Activated CD4-positive, CD25-positive, alpha-beta regulatory T cell treated with anti-CD3 and anti-CD28 coated beads, Interleukin-2, amount 50 U/mL, for 16 hours (primary cell): ENCODE measurements at regions not wholly inside any gene's neighbourhood (a gene's known extent, or its start where the extent isn't known, plus 50 kb on each side); places are given as distances from the start of the nearest gene placed in this dataset.
"Not testable (repeated sequence)": the region's sequence is repeated elsewhere in the genome, so short reads cannot be mapped to it uniquely, and the experiment has no call there.

Experiments
- DNase-seq: peaks from one replicate; pipeline ENCODE4 v3.0.0-alpha.2; 2020; ENCODE audit warnings: low read depth, low spot score

DNA sequence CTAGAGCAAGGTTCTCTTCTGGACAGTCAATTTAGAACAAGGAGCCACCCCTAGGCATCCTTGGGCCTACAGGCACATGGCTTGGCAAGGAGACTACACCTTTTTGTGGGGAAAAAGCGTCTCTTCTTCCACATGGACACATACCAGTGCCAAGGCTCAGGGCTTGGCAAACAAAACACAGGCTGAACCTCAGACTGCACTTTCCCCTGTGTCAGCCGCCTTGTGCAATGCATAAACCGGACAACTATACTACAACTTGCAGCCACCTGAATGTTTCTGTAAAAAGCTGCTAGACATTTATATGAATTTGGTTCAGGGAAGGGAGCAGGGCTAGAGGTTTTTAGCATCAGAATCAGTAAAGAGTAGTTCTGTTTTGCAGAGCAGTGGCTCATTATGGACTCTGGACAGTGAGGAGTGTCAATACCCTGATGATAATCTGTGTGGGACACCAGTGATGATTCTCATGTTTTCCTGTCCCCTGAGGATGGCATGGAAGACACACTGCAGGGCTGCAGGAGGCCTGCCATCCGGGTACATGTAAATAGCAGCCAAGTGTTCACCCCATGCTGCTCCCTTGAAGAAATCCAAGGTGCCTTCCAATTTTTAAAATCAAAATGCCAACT is 118.9 kb downstream of the GATA3 start:
- DNase-seq: no peak

DNA sequence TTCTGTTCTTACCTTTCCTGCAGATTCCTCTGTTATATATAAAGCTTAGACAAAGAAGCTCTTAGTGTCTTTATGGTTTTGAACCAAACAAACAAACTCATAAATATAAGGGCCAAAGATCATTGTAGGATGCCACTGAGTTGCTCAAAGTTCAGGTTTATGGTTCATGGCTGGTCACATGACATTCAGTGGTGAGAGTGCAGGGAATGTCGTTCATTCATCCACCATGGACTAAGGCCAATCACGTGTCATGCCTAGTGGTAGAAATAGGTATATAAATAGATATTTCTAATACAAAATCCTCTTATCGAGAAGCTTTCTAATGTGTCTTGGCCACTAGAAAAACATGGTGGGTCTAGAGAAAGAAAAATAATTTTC is 119.4 kb downstream of the GATA3 start:
- no peak for DNase-seq

DNA sequence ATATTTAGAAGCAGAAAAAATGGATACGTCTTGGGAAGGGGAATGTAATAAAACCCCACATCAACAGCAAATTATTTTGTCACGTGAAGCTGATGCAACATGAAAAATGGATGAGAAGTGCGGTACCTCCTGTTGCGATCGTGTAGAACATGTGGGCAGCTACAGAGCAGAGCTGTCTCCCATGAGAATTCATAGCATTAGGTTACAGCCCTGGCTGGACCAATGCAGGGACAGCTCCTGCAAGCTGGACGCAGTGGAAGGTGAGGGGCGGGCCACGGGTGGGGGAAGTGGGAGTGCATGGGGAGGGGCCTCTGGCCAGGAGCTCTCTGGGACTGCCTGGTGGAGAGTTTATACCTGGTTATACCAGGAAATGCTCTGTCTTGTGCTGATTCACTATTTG is 120.3 kb downstream of the GATA3 start:
- no peak for DNase-seq

DNA sequence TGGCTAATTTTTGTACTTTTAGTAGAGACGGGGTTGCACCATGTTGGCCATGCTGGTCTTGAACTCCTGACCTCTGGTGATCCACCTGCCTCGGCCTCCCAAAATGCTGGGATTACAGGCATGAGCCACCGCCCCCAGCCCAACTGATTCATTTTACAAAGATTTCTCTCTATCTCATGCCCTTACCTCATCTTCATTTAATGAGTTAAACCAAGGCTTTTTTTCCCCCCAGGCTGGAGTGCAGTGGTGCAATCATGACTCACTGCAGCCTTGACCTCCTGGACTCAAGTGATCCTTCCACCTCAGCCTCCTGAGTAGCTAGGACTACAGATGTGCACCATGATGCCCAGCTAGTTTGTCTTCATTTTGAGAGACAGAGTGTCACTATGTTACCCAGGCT is 123.0 kb downstream of the GATA3 start:
- not testable (repeated sequence) for DNase-seq

DNA sequence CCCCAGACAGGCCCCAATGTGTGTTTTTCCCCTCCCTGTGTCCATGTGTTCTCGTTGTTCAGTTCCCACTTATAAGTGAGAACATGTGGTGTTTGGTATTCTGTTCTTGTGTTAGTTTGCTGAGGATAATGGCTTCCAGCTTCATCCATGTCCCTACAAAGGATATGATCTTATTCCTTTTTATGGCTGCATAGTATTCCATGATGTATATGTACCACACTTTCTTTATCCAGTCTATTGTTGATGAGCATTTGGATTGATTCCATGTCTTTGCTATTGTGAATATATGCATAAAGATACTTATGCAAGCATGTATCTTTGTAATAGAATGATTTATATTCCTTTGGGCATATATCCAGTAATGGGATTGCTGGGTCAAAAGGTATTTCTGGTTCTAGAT is 125.3 kb downstream of the GATA3 start:
- not testable (repeated sequence) for DNase-seq

DNA sequence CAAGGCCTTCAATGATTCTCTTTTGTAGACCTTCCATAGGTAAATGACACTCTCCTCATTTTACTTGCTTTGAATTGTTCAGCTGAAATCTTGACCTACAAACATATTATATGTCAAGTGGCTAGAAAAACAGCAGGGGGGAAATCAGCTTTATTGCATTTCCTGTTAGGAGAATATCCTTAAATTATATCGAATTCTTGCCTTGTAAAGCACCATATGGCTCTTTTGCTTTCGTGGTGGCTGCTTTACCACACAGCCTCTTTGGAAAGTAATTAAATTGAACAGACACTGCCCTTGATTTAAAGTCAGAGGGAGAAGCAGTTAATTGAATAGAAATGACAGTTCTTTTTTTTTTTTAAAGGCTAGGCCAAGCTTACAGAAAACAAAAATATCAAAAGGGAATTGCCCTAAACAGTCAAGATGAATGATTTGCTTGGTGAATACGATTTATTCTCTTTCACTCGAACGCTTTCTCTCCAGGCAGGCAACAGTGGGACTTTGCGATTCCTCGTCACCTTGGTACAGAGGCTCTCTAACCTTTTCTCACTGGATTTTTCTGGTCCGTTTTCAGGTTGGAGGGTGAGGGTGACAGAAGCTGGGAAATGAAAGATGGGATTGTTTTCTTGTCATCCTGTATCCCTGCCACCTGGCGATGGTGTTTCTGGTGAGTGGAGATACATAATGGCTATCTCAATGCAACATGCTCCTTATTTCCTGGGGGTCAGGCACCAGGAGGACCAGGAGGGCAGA is 126.0 kb downstream of the GATA3 start:
- DNase-seq: no peak

DNA sequence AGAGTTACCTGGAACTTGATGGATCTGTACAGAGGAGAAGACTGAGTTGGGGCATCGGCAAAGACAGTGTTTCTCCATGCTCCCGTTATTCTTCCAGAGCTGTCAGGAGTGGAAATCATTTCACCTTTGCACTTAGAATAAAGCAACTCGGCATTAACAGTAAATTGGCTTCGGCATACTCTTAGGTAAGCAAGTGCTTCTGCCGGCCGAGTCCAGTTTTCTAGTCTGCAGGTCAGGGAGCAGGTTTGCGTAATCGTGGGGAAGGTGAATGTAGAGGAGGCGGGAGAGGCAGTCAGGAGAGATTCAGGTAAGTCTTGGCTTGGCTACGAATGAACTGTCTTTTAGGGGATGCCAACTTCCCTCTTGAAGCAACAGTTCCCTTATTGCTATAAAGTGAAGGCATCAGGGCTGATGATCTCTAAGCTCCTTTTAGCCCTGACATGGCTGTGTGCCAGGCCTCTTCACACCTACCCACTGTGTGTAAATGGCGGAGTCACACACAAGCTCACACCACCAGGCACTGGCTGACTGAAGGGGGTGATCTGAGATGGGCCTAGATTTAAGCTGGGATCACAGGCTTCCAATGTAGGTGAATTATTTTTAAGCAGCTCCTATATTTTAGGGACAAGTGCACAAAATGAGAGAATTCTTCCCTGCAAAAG is 127.1 kb downstream of the GATA3 start:
- DNase-seq: no peak

DNA sequence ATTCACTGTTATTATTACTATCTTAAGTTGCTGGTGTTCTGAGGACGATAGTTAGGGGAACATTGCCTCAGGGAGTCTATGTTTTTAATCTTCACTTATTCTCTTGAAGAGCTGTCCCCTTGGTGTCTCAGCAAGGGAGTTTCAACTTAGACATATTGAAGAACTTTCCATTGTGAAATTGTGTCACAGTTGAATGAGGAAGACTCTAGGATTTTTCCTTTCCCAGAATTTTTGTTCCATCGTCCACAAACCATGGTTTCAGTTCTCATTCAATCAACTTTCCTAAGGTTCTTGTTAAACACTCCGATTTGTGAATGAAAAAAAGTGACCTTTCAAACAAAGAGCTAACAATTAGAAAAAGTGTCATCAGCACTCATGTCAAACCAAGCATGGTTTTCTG is 128.3 kb downstream of the GATA3 start:
- no peak for DNase-seq

DNA sequence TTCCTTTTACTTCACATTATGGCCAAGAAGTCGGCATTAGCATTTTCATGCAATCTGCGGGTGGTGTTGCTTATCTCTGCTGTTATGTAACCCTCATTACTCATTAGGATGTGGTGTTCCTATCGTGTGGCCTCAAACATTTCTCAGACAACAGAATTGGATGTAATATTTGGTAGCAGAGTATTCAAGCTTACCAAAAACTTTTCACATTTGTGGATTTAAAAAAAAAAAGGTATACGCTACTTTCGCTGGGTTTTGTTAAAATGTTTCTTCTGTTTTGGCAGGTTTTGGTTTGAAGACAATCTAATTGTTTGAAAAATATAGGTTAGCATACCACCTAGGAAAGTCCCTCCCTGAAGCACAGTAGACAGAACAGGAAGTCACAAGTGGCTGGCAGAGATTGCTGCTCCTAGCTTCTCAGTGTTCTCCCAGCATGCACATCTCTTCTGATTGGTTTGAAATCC is 128.8 kb downstream of the GATA3 start:
- DNase-seq: peak; percentile 16

GRCh38 chr10:8187171-8187666 is 132.7 kb downstream of the GATA3 start:
- no peak for DNase-seq

- no peak for DNase-seq
Measured at GRCh38 chr10:8189458-8189857, 135.0 kb downstream of the GATA3 start.

DNA sequence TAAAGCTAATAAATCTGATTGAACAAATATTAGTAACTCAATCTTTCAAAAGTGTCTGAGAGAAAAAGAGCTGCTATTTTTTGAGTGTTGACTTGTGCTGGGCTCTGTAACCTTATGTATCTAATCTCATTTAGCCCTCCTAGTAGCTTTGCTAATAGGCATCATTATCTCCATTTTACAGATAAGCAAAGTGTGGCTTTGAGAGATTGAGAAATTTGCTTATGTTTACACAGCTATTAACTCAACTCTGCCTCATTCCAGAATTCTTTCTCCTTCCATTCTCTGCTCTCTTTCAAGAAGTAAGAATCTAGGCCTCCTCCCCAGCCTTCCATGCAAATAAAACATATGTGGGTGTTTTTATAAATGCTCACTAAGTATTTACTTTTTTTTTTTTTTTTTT is 137.8 kb downstream of the GATA3 start:
- DNase-seq: no peak

- DNase-seq: no peak
Measured at GRCh38 chr10:8193546-8193945, 139.1 kb downstream of the GATA3 start.

GRCh38 chr10:8194050-8194449 is 139.6 kb downstream of the GATA3 start:
- DNase-seq: no peak

DNA sequence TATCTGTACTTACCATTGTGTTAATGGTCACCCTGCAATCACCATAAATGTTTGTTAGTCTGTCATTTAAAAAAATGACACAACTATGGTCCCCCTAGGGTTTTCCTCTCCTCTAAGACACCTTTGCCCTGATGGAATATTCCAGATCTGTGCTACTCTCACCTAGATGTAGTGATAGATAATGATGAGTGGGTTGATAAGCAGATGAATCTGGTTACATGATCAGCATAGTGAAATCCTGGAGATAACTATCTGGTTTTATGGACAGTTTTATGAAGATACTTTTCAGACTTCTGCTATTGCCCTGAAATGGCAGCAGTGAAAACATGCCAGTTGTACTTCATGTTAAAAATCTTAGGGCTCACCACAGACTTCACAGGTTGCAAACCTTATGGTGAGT is 152.4 kb downstream of the GATA3 start:
- DNase-seq: no peak

DNA sequence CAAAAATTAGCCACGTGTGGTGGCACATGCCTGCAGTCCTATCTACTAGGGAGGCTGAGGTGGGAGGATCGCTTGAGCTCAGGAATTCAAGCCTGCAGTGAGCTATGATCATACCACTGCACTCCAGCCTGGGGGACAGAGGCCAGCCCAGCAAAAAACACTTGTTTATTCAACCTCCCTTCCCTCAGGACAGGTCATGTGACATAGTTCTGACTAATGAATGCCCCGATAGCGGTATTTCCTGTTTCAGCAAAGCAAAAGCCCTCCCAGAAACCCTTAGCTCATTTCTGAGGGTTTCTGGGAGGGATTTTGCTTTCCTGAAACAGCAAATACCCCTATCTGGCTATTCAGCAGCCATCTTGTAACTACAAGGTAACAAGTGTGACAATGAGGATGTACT is 157.1 kb downstream of the GATA3 start:
- DNase-seq: no peak

DNA sequence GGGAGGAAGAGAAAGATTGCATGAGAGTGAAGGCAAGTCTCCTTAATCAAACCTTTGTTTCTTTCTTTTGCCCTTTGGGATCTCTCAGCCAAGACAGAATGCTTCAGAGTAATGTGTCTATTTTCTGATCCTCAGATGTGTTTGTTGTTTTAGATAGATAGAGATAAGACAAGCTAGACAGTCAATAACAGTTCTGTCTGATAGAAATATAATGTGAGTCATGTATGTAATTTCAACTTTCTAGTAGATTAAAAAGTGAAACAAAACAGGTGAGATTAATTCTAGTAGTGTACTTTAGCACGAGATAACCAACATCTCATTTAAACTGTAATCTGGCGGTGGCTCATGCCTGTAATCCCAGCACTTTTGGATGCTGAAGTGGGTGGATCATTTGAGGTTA is 159.2 kb downstream of the GATA3 start:
- no peak for DNase-seq

DNA sequence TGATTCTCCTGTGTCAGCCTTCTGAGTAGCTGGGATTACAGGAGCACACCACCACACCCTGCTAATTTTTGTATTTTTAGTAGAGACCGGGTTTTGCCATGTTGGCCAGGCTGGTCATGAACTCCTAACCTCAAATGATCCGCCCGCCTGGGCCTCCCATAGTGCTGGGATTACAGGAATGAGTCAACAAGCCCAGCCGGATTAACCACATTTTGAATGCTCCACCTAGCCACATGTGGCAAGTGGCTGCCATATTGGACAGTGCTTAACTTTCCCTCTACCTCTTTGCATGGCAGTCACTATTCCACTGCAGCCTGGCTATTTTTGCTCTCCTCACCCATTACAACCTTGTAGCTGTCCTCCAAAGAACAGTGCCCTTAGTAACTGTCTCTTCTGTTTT is 160.1 kb downstream of the GATA3 start:
- no peak for DNase-seq

GRCh38 chr10:8216893-8217292 is 162.4 kb downstream of the GATA3 start:
- DNase-seq: no peak

DNA sequence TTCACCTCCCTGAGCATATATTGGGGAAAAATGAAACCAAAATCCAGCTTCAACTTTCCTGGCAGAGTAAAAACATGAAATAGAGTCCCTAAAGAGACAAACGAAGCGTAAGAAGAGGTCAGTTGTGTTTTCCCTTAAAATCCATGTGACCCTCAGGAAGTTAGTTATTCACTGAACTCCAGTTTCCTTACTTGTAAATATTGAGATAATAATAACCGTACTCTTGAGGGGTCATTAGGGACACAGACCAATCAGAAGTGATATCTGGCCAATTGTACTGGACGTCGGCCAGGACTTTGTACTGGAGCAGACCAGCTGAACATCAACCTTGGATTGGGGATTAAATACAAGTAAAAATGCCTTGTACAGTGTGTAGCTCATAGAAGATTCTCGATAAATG is 167.0 kb downstream of the GATA3 start:
- DNase-seq: no peak

GRCh38 chr10:8224591-8224990 is 170.1 kb downstream of the GATA3 start:
- no peak for DNase-seq

DNA sequence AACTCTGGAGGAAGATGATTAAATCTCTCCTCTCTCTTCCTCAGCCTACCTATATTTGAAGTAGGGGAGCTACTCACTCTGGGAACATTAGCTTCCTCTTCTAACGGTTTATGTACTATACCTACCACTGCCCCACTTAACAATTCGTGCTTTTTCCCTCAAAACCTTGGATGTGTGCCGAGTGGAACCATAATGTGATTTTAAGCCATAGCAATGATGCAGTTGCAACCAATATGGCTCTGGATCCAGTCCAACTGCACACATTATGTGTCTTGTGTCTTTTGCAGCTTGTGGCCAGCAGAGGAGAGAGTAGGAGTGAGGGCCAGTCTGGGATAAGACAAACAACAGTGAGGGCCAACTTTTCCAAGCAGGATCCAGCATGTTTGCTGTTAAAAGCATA is 170.7 kb downstream of the GATA3 start:
- no peak for DNase-seq

- no peak for DNase-seq
Measured at GRCh38 chr10:8227246-8227645, 172.8 kb downstream of the GATA3 start.
